Neural progenitor cell (in vitro differentiated cells): ENCODE measurements at regions not wholly inside any gene's neighbourhood (a gene's known extent, or its start where the extent isn't known, plus 50 kb on each side); places are given as distances from the start of the nearest gene placed in this dataset.

ENCODE experiments used
- EZH2 ChIP-seq: fragments of 200-600 bp; sonication (generic); IDR thresholded peaks from 2 replicates; pipeline ENCODE4 v1.6.1; 2017; ENCODE audit warnings: antibody characterized with exemption, mild to moderate bottlenecking, moderate library complexity
- EZH2phosphoT487 ChIP-seq: fragments of 200-600 bp; sonication (generic); IDR thresholded peaks from 2 replicates; pipeline ENCODE4 v1.6.1; 2017; ENCODE audit warnings: antibody characterized with exemption
- TF ChIP-seq, protein P1 (sequence below): fragments of 200-600 bp; sonication (generic); IDR thresholded peaks from 2 replicates; pipeline ENCODE4 v1.5.1; 2017; ENCODE audit warnings: antibody characterized with exemption, mild to moderate bottlenecking

DNA sequence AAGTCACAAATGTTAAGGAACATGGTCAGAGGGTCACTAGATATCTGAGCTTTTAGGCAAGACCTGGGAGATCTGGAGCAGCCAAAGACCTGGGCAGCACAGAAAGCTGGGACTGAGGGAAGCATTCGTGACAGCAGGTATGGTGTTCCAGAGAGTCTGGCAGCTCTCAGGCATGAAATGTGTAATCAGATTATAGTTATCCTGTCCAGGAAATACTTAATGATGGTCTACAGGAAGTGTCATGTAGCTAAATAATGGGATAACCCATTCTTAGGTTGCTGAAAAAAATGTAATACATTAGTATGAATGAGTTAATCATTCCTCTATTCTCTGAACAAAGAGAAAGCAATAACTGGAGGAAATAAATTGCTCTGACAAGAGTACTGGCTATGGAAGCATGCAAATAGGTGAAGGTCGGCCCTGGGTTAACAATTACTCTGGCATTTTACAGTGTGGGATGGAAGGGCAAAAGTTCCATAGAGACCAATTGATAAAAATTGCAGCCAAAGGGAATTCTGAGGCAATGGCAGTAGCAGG, 740.5 kb downstream of the CBLN4 start:
- TF ChIP-seq, protein P1, sequence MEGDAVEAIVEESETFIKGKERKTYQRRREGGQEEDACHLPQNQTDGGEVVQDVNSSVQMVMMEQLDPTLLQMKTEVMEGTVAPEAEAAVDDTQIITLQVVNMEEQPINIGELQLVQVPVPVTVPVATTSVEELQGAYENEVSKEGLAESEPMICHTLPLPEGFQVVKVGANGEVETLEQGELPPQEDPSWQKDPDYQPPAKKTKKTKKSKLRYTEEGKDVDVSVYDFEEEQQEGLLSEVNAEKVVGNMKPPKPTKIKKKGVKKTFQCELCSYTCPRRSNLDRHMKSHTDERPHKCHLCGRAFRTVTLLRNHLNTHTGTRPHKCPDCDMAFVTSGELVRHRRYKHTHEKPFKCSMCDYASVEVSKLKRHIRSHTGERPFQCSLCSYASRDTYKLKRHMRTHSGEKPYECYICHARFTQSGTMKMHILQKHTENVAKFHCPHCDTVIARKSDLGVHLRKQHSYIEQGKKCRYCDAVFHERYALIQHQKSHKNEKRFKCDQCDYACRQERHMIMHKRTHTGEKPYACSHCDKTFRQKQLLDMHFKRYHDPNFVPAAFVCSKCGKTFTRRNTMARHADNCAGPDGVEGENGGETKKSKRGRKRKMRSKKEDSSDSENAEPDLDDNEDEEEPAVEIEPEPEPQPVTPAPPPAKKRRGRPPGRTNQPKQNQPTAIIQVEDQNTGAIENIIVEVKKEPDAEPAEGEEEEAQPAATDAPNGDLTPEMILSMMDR, result no peak
- TF ChIP-seq EZH2, result no peak
- no peak for TF ChIP-seq EZH2phosphoT487
